ENCODE measurements at regions not wholly inside any gene's neighbourhood (a gene's known extent, or its start where the extent isn't known, plus 50 kb on each side); places are given as distances from the start of the nearest gene placed in this dataset.

GRCh38 chr2:128874608-128875007 is 555.9 kb upstream of the HS6ST1 start:
- no peak for TF ChIP-seq CTCF (IDR thresholded peaks at IDR 0.05)
- no peak for TF ChIP-seq POLR2A (IDR thresholded peaks at IDR 0.05)

Data from Peyer's patch (tissue), 4 donors.